MM.1S (cell line): ENCODE measurements at regions not wholly inside any gene's neighbourhood (a gene's known extent, or its start where the extent isn't known, plus 50 kb on each side); places are given as distances from the start of the nearest gene placed in this dataset.

Experiments used
- DNase-seq: peaks from one replicate; pipeline ENCODE4 v3.0.0-alpha.2; 2015
- H2AFZ ChIP-seq: fragments of 300-600 bp; sonication (generic); 2 replicates; pipeline ENCODE4 v1.6.0; 2016; ENCODE audit warnings: antibody characterized with exemption, low read length
- H3F3A ChIP-seq: fragments of 300-600 bp; sonication (generic); 2 replicates; pipeline ENCODE4 v1.6.1; 2016; ENCODE audit warnings: mild to moderate bottlenecking, antibody characterized with exemption, low read length, moderate library complexity, mixed read lengths; ENCODE audit not compliant: insufficient read depth
- H3K27ac ChIP-seq: fragments of 300-600 bp; sonication (generic); 2 replicates; pipeline ENCODE4 v1.5.1; 2016; ENCODE audit warnings: mild to moderate bottlenecking, low read length
- H3K27me3 ChIP-seq: fragments of 300-600 bp; sonication (generic); replicated peaks from 2 replicates; pipeline ENCODE4 v1.6.0; 2016; ENCODE audit warnings: low read length; ENCODE audit not compliant: insufficient read depth
- H3K36me3 ChIP-seq: fragments of 300-600 bp; sonication (generic); replicated peaks from 2 replicates; pipeline ENCODE4 v1.6.1; 2016; ENCODE audit warnings: mild to moderate bottlenecking, low read length, mixed read lengths; ENCODE audit not compliant: insufficient read depth
- H3K4me1 ChIP-seq: fragments of 300-600 bp; sonication (generic); 2 replicates; pipeline ENCODE4 v1.6.1; 2016; ENCODE audit warnings: low read length, mixed read lengths
- H3K4me2 ChIP-seq: fragments of 300-600 bp; sonication (generic); 2 replicates; pipeline ENCODE4 v1.6.0; 2016; ENCODE audit warnings: low read depth, low read length
- H3K4me3 ChIP-seq: fragments of 300-600 bp; sonication (generic); 2 replicates; pipeline ENCODE4 v1.5.1; 2016; ENCODE audit warnings: low read length, mixed read lengths
- H3K79me2 ChIP-seq: fragments of 300-600 bp; sonication (generic); 2 replicates; pipeline ENCODE4 v1.6.1; 2016; ENCODE audit warnings: mixed run types, low read length, mixed read lengths
- H3K9ac ChIP-seq: fragments of 300-600 bp; sonication (generic); 2 replicates; pipeline ENCODE4 v1.6.1; 2016; ENCODE audit warnings: low read length, mixed read lengths
- H3K9me2 ChIP-seq: fragments of 300-600 bp; sonication (generic); replicated peaks from 2 replicates; pipeline ENCODE4 v1.6.1; 2016; ENCODE audit warnings: mild to moderate bottlenecking, low read length, mixed read lengths; ENCODE audit not compliant: insufficient read depth
- H3K9me3 ChIP-seq: fragments of 300-600 bp; sonication (generic); replicated peaks from 2 replicates; pipeline ENCODE4 v1.6.1; 2016; ENCODE audit warnings: mild to moderate bottlenecking, low read length, mixed read lengths; ENCODE audit not compliant: insufficient read depth
- H4K20me1 ChIP-seq: fragments of 300-600 bp; sonication (generic); 2 replicates; pipeline ENCODE4 v1.6.1; 2016; ENCODE audit warnings: mild to moderate bottlenecking, low read length, moderate library complexity, mixed read lengths; ENCODE audit not compliant: insufficient read depth
- EZH2 ChIP-seq: fragments of 300-600 bp; sonication (generic); optimal IDR thresholded peaks from 2 replicates; pipeline ENCODE3; 2017; ENCODE audit warnings: low read depth, mild to moderate bottlenecking, antibody characterized with exemption, low read length, mixed read lengths
- EZH2phosphoT487 ChIP-seq: fragments of 300-600 bp; sonication (generic); IDR thresholded peaks from 2 replicates; pipeline ENCODE4 v1.6.1; 2018; ENCODE audit warnings: antibody characterized with exemption, low read length
- TF ChIP-seq, protein P1 (sequence below): fragments of 300-600 bp; sonication (generic); IDR thresholded peaks from 2 replicates; pipeline ENCODE4 v1.5.1; 2016; ENCODE audit warnings: antibody characterized with exemption, low read length, mixed read lengths

DNA sequence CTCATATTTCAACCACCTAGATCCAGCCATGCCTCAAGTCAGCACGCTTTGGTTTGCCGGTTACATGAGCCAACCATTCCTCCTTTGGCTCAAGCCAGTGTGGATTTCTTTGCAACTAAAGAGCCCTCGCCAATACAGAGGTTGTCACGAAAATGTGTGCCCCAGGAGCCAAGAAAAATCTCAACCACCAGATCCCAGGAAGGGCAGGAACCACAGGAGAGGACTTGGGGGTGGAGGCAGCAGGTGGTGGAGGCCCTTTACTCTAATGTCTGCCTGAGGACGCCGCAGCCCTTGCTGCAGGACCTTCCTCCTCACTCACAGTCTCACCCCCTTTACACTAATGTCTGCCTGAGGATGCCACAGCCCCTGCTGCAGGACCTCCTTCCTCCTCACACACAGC lies 144.8 kb upstream of the PHACTR3 start:
- Histone ChIP-seq H3F3A (no peaks in the 10 kb centered on the region), H2AFZ (no peak overlapping the region), H3K9me3 (no peaks in the 10 kb centered on the region), H3K4me3 (no peak overlapping the region), H3K36me3 (no peaks in the 10 kb centered on the region), H3K79me2 (no peaks in the 10 kb centered on the region), H3K4me1 (no peaks in the 10 kb centered on the region), H3K27ac (no peak overlapping the region), H3K4me2 (no peak overlapping the region), H3K27me3 (peaks cover 79% of the 10 kb centered on the region), H3K9ac (no peak overlapping the region), H3K9me2 (no peaks in the 10 kb centered on the region), H4K20me1 (no peaks in the 10 kb centered on the region)
- TF ChIP-seq, protein P1, sequence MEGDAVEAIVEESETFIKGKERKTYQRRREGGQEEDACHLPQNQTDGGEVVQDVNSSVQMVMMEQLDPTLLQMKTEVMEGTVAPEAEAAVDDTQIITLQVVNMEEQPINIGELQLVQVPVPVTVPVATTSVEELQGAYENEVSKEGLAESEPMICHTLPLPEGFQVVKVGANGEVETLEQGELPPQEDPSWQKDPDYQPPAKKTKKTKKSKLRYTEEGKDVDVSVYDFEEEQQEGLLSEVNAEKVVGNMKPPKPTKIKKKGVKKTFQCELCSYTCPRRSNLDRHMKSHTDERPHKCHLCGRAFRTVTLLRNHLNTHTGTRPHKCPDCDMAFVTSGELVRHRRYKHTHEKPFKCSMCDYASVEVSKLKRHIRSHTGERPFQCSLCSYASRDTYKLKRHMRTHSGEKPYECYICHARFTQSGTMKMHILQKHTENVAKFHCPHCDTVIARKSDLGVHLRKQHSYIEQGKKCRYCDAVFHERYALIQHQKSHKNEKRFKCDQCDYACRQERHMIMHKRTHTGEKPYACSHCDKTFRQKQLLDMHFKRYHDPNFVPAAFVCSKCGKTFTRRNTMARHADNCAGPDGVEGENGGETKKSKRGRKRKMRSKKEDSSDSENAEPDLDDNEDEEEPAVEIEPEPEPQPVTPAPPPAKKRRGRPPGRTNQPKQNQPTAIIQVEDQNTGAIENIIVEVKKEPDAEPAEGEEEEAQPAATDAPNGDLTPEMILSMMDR: no peak
- TF ChIP-seq EZH2 (no peak), EZH2phosphoT487 (no peak)
- DNase-seq: no peak

DNA sequence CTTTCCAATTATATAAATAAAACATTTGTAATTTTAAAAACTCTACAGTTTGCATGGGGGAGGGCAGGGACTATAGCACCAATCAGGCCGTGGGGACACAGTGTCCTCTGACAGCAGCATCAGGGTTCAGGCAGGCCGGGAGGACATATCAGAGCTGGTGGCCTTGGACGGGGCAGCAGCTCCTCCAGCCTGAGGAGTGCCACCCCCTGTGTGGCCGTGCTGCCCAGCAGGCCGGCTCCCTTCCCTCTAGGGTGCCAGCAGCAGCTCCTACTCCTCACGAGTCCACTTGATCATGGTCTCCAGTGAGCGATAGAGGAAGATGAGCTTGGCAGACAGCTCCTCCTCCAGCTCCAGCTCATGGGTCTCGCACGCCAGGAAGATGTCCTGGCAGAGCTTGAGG lies 144.0 kb upstream of the PHACTR3 start:
- H3K4me3 ChIP-seq: no peak overlapping the region
- TF ChIP-seq EZH2 (no peak), EZH2phosphoT487 (no peak)
- TF ChIP-seq, protein P1: no peak
- no peak overlapping the region for H2AFZ ChIP-seq
- no peaks in the 10 kb centered on the region for H3K36me3 ChIP-seq
- peaks cover 85% of the 10 kb centered on the region for H3K27me3 ChIP-seq
- no peak for DNase-seq
- no peak overlapping the region for H3K4me2 ChIP-seq
- no peak overlapping the region for H3K9ac ChIP-seq
- no peaks in the 10 kb centered on the region for H4K20me1 ChIP-seq
- no peaks in the 10 kb centered on the region for H3K79me2 ChIP-seq
- no peaks in the 10 kb centered on the region for H3K4me1 ChIP-seq
- H3K9me2 ChIP-seq: no peaks in the 10 kb centered on the region
- H3F3A ChIP-seq: no peaks in the 10 kb centered on the region
- H3K9me3 ChIP-seq: no peaks in the 10 kb centered on the region
- no peak overlapping the region for H3K27ac ChIP-seq

DNA sequence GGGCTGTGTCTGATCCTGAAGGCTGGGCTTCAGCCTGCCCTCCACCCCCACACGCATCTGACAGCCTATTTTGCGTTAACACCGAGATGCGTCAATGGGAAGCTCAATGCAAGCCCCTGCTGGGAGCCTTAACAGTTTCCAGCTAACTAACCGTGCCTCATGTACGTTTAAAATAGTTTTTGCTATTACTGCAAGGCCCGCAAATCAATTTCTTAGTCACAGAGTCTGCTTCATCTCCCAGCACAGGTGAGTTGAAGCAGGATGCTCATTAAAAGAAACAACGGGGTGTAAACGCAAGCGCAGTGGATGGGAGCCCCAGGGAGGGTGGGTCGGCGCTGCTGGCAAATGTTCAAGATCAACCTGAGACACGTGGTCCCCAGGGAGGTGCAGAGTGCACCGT lies 142.8 kb upstream of the PHACTR3 start:
- no peaks in the 10 kb centered on the region for H3K9me3 ChIP-seq
- no peaks in the 10 kb centered on the region for H3K9me2 ChIP-seq
- DNase-seq: no peak
- H3K36me3 ChIP-seq: no peaks in the 10 kb centered on the region
- H3K27me3 ChIP-seq: peaks cover 83% of the 10 kb centered on the region
- H3K79me2 ChIP-seq: no peaks in the 10 kb centered on the region
- no peaks in the 10 kb centered on the region for H4K20me1 ChIP-seq
- H3K9ac ChIP-seq: no peak overlapping the region
- H3F3A ChIP-seq: no peaks in the 10 kb centered on the region
- H2AFZ ChIP-seq: no peak overlapping the region
- H3K4me3 ChIP-seq: no peak overlapping the region
- H3K27ac ChIP-seq: no peak overlapping the region
- H3K4me1 ChIP-seq: no peaks in the 10 kb centered on the region
- TF ChIP-seq, protein P1: no peak
- TF ChIP-seq EZH2 (no peak), EZH2phosphoT487 (no peak)
- no peak overlapping the region for H3K4me2 ChIP-seq
